IMR-90 (cell line): ENCODE measurements at regions not wholly inside any gene's neighbourhood (a gene's known extent, or its start where the extent isn't known, plus 50 kb on each side); places are given as distances from the start of the nearest gene placed in this dataset.

Experiments used
- ATAC-seq: fragments of 200-7000 bp; cut with Tn5 transposase; 2 replicates; pipeline ENCODE4 v1.9.1; 2020; ENCODE audit warnings: low read depth, mild to moderate bottlenecking, moderate library complexity
- BruUV-seq: library from RNA; stranded (reverse); fragments of 400-500 nt; replicated peaks from 2 replicates; lab custom pipeline; 2021; lab: Mats Ljungman, UMichigan
- CTCF ChIA-PET: fragments of 300-600 bp; formaldehyde crosslinking; extraction: SDS; loops from one replicate; lab custom pipeline; 2021; ENCODE audit warnings: antibody characterized with exemption; lab: Yijun Ruan, JAX
- POLR2A ChIA-PET: fragments of 300-600 bp; sonication (Branson Sonifier 250); formaldehyde crosslinking; loops from one replicate; lab custom pipeline; 2022; ENCODE audit warnings: antibody characterized with exemption; ENCODE audit not compliant: unreplicated experiment; lab: Charles Lee
- DNase-seq: peaks from one replicate; pipeline ENCODE4 v3.0.0; 2013
- H2AFZ ChIP-seq: replicated peaks from 2 replicates; pipeline ENCODE3; 2013; ENCODE audit warnings: low read length, mild to moderate bottlenecking; ENCODE audit not compliant: poor library complexity
- H2AK5ac ChIP-seq: 2 replicates; pipeline ENCODE4 v1.6.1; 2013; ENCODE audit warnings: low read depth, low read length, inconsistent platforms
- H2AK9ac ChIP-seq: replicated peaks from 2 replicates; pipeline ENCODE3; 2013; ENCODE audit warnings: mild to moderate bottlenecking, low read depth, low read length, moderate library complexity; ENCODE audit not compliant: poor library complexity
- H2BK120ac ChIP-seq: 2 replicates; pipeline ENCODE4 v1.6.1; 2013; ENCODE audit warnings: low read depth, low read length, inconsistent platforms
- H2BK15ac ChIP-seq: 3 replicates; pipeline ENCODE4 v1.6.1; 2013; ENCODE audit warnings: low read depth, low read length, inconsistent platforms
- H2BK20ac ChIP-seq: 2 replicates; pipeline ENCODE4 v1.6.1; 2013; ENCODE audit warnings: low read depth, mild to moderate bottlenecking, inconsistent platforms, low read length, moderate library complexity
- H2BK5ac ChIP-seq: 2 replicates; pipeline ENCODE4 v1.6.1; 2013; ENCODE audit warnings: mild to moderate bottlenecking, low read depth, low read length, inconsistent platforms; ENCODE audit not compliant: poor library complexity, severe bottlenecking
- H3K14ac ChIP-seq: replicated peaks from 2 replicates; pipeline ENCODE4 v1.6.1; 2013; ENCODE audit warnings: low read depth, low read length, inconsistent platforms
- H3K18ac ChIP-seq: 2 replicates; pipeline ENCODE4 v1.6.1; 2013; ENCODE audit warnings: low read depth, low read length, control low read depth
- H3K23ac ChIP-seq: 2 replicates; pipeline ENCODE4 v1.6.1; 2013; ENCODE audit warnings: low read depth, low read length, inconsistent platforms
- H3K27ac ChIP-seq: 2 replicates; pipeline ENCODE4 v1.5.1; 2013; ENCODE audit warnings: mild to moderate bottlenecking, control low read depth, low read length; ENCODE audit not compliant: insufficient read depth
- H3K27me3 ChIP-seq: 2 replicates; pipeline ENCODE4 v1.6.1; 2013; ENCODE audit warnings: low read length; ENCODE audit not compliant: control insufficient read depth, insufficient read depth
- H3K36me3 ChIP-seq: 2 replicates; pipeline ENCODE4 v1.6.1; 2013; ENCODE audit warnings: low read length, mixed read lengths; ENCODE audit not compliant: control insufficient read depth, insufficient read depth
- H3K4ac ChIP-seq: 2 replicates; pipeline ENCODE4 v1.6.1; 2013; ENCODE audit warnings: low read depth, low read length, inconsistent platforms
- H3K4me1 ChIP-seq: 2 replicates; pipeline ENCODE4 v1.6.1; 2013; ENCODE audit warnings: low read length, mixed read lengths; ENCODE audit not compliant: control insufficient read depth, insufficient read depth
- H3K4me2 ChIP-seq: 2 replicates; pipeline ENCODE4 v1.6.1; 2013; ENCODE audit warnings: low read depth, mild to moderate bottlenecking, control low read depth, low read length, moderate library complexity
- H3K4me3 ChIP-seq: 2 replicates; pipeline ENCODE4 v1.5.1; 2013; ENCODE audit warnings: low read depth, mild to moderate bottlenecking, control low read depth, low read length, moderate library complexity; ENCODE audit not compliant: insufficient read depth
- H3K56ac ChIP-seq: 2 replicates; pipeline ENCODE4 v1.6.1; 2013; ENCODE audit warnings: low read length, inconsistent platforms; ENCODE audit not compliant: insufficient read depth; ENCODE audit errors: extremely low read depth
- H3K79me1 ChIP-seq, 2 experiments: 2 replicates each; pipeline ENCODE4 v1.6.1; 2013; ENCODE audit warnings: low read length in 2 of 2, inconsistent platforms in 1 of 2, low read depth in 1 of 2
- H3K9ac ChIP-seq: 2 replicates; pipeline ENCODE4 v1.6.1; 2013; ENCODE audit warnings: low read depth, low read length, control low read depth
- H3K9me1 ChIP-seq: 2 replicates; pipeline ENCODE4 v1.6.1; 2013; ENCODE audit warnings: low read length, inconsistent platforms; ENCODE audit not compliant: insufficient read depth
- H3K9me3 ChIP-seq: 2 replicates; pipeline ENCODE4 v1.6.1; 2013; ENCODE audit warnings: low read length; ENCODE audit not compliant: control insufficient read depth, insufficient read depth
- H4K20me1 ChIP-seq: 2 replicates; pipeline ENCODE4 v1.6.1; 2013; ENCODE audit warnings: low read length, inconsistent platforms; ENCODE audit not compliant: insufficient read depth
- H4K5ac ChIP-seq: 2 replicates; pipeline ENCODE4 v1.6.1; 2013; ENCODE audit warnings: mild to moderate bottlenecking, low read depth, low read length, control low read depth
- H4K8ac ChIP-seq, 2 experiments: 2 replicates each; pipeline ENCODE4 v1.6.1; 2013; ENCODE audit warnings: low read depth in 2 of 2, low read length in 2 of 2, control low read depth in 1 of 2, inconsistent platforms in 1 of 2
- H4K91ac ChIP-seq: 2 replicates; pipeline ENCODE4 v1.6.1; 2013; ENCODE audit warnings: low read depth, low read length, inconsistent platforms; ENCODE audit not compliant: insufficient read depth
- BHLHE40 ChIP-seq: fragments of 150-350 bp; IDR thresholded peaks from 2 replicates; pipeline ENCODE4 v1.6.1; 2016; ENCODE audit warnings: mild to moderate bottlenecking, low read depth, low read length
- CEBPB ChIP-seq: IDR thresholded peaks from 2 replicates; pipeline ENCODE4 v1.6.1; 2012; ENCODE audit warnings: low read depth, low read length, improper control_type of control experiment
- CHD1 ChIP-seq: IDR thresholded peaks from 2 replicates; pipeline ENCODE4 v1.6.1; 2012; ENCODE audit warnings: low read depth, low read length, improper control_type of control experiment
- CTCF ChIP-seq: conservative IDR thresholded peaks from 2 replicates; pipeline ENCODE4 v1.5.1; 2012; ENCODE audit warnings: mild to moderate bottlenecking, low read depth, low read length, improper control_type of control experiment
- ELK1 ChIP-seq: fragments of 150-350 bp; IDR thresholded peaks from 2 replicates; pipeline ENCODE4 v1.6.1; 2016; ENCODE audit warnings: low read depth, mild to moderate bottlenecking, low read length, moderate library complexity, borderline replicate concordance
- FOS ChIP-seq: fragments of 150-350 bp; IDR thresholded peaks from 2 replicates; pipeline ENCODE4 v1.6.1; 2016; ENCODE audit warnings: low read depth, low read length
- MAFK ChIP-seq: IDR thresholded peaks from 2 replicates; pipeline ENCODE4 v1.6.1; 2012; ENCODE audit warnings: low read depth, low read length, improper control_type of control experiment
- MAZ ChIP-seq: IDR thresholded peaks from 2 replicates; pipeline ENCODE4 v1.6.1; 2012; ENCODE audit warnings: low read depth, mild to moderate bottlenecking, low read length, improper control_type of control experiment, moderate library complexity, borderline replicate concordance
- MXI1 ChIP-seq: IDR thresholded peaks from 2 replicates; pipeline ENCODE4 v1.6.1; 2012; ENCODE audit warnings: low read depth, mild to moderate bottlenecking, low read length, moderate library complexity, borderline replicate concordance
- NFE2L2 ChIP-seq: fragments of 150-350 bp; IDR thresholded peaks from 2 replicates; pipeline ENCODE4 v1.6.1; 2016; ENCODE audit warnings: low read depth, mild to moderate bottlenecking, low read length
- RAD21 ChIP-seq: IDR thresholded peaks from 2 replicates; pipeline ENCODE4 v1.6.1; 2012; ENCODE audit warnings: low read length, improper control_type of control experiment
- RCOR1 ChIP-seq: IDR thresholded peaks from 2 replicates; pipeline ENCODE4 v1.6.1; 2012; ENCODE audit warnings: mild to moderate bottlenecking, low read length, improper control_type of control experiment; ENCODE audit not compliant: insufficient replicate concordance
- SMC3 ChIP-seq: fragments of 150-350 bp; IDR thresholded peaks from 2 replicates; pipeline ENCODE4 v1.6.1; 2016; ENCODE audit warnings: low read depth, mild to moderate bottlenecking, antibody characterized with exemption, low read length, moderate library complexity
- USF2 ChIP-seq: fragments of 150-350 bp; IDR thresholded peaks from 2 replicates; pipeline ENCODE4 v1.6.1; 2017; ENCODE audit warnings: mild to moderate bottlenecking, antibody characterized with exemption, low read length, low read depth
- WGBS, 2 experiments: methylation state at CpG; one replicate each; pipeline versions ENCODE4 v1.1.5 to v1.1.7; 2013; ENCODE audit warnings: missing lambda C conversion rate in 2 of 2; ENCODE audit not compliant: insufficient read length in 1 of 2; ENCODE audit errors: extremely low coverage in 2 of 2; 5-methylcytosine and 5-hydroxymethylcytosine counted together
- dilution Hi-C: fragments of 300-500 bp; cut with HindIII; formaldehyde crosslinking; loops from one replicate; pipeline ENCODE4 v1.14.3; 2018; ENCODE audit warnings: low sequenced_read_pairs; ENCODE audit not compliant: unreplicated experiment
- in situ Hi-C: fragments of 300-500 bp; cut with MboI; formaldehyde crosslinking; loops from 3 replicates; pipeline ENCODE4 v1.14.3; 2019; ENCODE audit warnings: low sequenced_read_pairs, inconsistent platforms, mixed read lengths
- intact Hi-C: fragments of 100-400 bp; cut with micrococcal nuclease; formaldehyde crosslinking; loops from 2 replicates; pipeline ENCODE4 v1.10.0; 2022

GRCh38 chr12:87612996-87613395, 416.2 kb downstream of the C12orf50 start:
- Histone ChIP-seq H4K5ac (no peak overlapping the region), H3K9me1 (no peaks in the 10 kb centered on the region), H3K4me2 (no peak overlapping the region), H4K91ac (no peak overlapping the region), H2BK20ac (no peak overlapping the region), H2AK9ac (no peak overlapping the region), H3K27ac (no peak overlapping the region), H2BK120ac (no peak overlapping the region), H3K4me1 (no peaks in the 10 kb centered on the region), H2BK15ac (no peak overlapping the region), H4K8ac (no peak overlapping the region), H3K4ac (no peak overlapping the region), H3K18ac (no peak overlapping the region), H2AK5ac (no peak overlapping the region), H3K14ac (no peak overlapping the region), H3K9me3 (no peaks in the 10 kb centered on the region), H3K56ac (no peak overlapping the region), H3K79me1 (no peaks in the 10 kb centered on the region), H2AFZ (no peak overlapping the region), H3K36me3 (no peaks in the 10 kb centered on the region), H3K9ac (no peak overlapping the region), H3K27me3 (no peaks in the 10 kb centered on the region), H3K23ac (no peak overlapping the region), H2BK5ac (no peak overlapping the region), H3K4me3 (no peak overlapping the region), H4K20me1 (no peaks in the 10 kb centered on the region)
- intact Hi-C loops = no loop called here
- no CpG with 5 or more reads among the region's 2 CpGs for WGBS, 2 experiments
- ChIA-PET CTCF (no interaction called here), POLR2A (no interaction called here)
- TF ChIP-seq RAD21 (no peak), USF2 (no peak), MAZ (no peak), ELK1 (no peak), CHD1 (no peak), CEBPB (no peak), FOS (no peak), MAFK (no peak), BHLHE40 (no peak), RCOR1 (no peak), CTCF (no peak), MXI1 (no peak), NFE2L2 (no peak), SMC3 (no peak)
- in situ Hi-C loops = no loop called here
- ATAC-seq (no peak), DNase-seq (no peak)
- dilution Hi-C loops = no loop called here
- no TSS peak for BruUV-seq
